ENCODE measurements at regions not wholly inside any gene's neighbourhood (a gene's known extent, or its start where the extent isn't known, plus 50 kb on each side); places are given as distances from the start of the nearest gene placed in this dataset.

- no peak overlapping the region for H3K4me3 ChIP-seq
- no peak for TF ChIP-seq MYC (IDR thresholded peaks at IDR 0.05; ENCODE audit: borderline replicate concordance, low read length)
- TF ChIP-seq ZC3H11A (IDR thresholded peaks at IDR 0.05), result no peak
- TF ChIP-seq RNF2 (IDR thresholded peaks at IDR 0.05; ENCODE audit: borderline replicate concordance, low read depth), result no peak
- no peak for TF ChIP-seq NFE2L2 (conservative IDR thresholded peaks at IDR 0.05; ENCODE audit: low read length)
- no peak for TF ChIP-seq ZFP36 (IDR thresholded peaks at IDR 0.05; ENCODE audit: borderline replicate concordance, partially characterized antibody)
- no peak for TF ChIP-seq MAZ (IDR thresholded peaks at IDR 0.05; ENCODE audit: borderline replicate concordance, low read depth, low read length)
- no peak for TF ChIP-seq HDAC2 (IDR thresholded peaks at IDR 0.05)
- no peak for TF ChIP-seq CHD4 (IDR thresholded peaks at IDR 0.05; ENCODE audit: borderline replicate concordance)
- TF ChIP-seq JUNB (IDR thresholded peaks at IDR 0.05), result no peak
- no peak for TF ChIP-seq NR3C1 (IDR thresholded peaks at IDR 0.05)
- no peak for TF ChIP-seq CBX2 (IDR thresholded peaks at IDR 0.05; ENCODE audit: borderline replicate concordance, low read depth)
- no peak for TF ChIP-seq ESRRA (IDR thresholded peaks at IDR 0.05; ENCODE audit: borderline replicate concordance, low read length)
- no peak for TF ChIP-seq RAD21 (conservative IDR thresholded peaks at IDR 0.05 in 1 of 2, IDR thresholded peaks at IDR 0.05 in 1 of 2)
- TF ChIP-seq BCL3 (IDR thresholded peaks at IDR 0.05), result no peak
- no peak for TF ChIP-seq HOXA7 (CRISPR knock-in tag; IDR thresholded peaks at IDR 0.05)
- ChIA-PET POLR2A (no interaction called here), CTCF (no interaction called here)
- 0 out of 3 replicates have a peak, but pooled peaks cover 4% of the 10 kb centered on the region for H3K4me1 ChIP-seq
- H3K27ac ChIP-seq, result no peak overlapping the region
- H3K9me3 ChIP-seq, result no peaks in the 10 kb centered on the region
- DNase-seq (ENCODE audit: low read depth in 1 of 2, low spot score in 1 of 2) (no peak), ATAC-seq (no peak), FAIRE-seq (no peak)
- 50% methylated on average over 3 of the region's 3 CpGs for WGBS (ENCODE audit: missing lambda C conversion rate)
- H3K4me2 ChIP-seq, result no peak overlapping the region
These were observed 760.5 kb upstream of the SOX9 start for GRCh38 chr17:71360301-71360700.

DNA sequence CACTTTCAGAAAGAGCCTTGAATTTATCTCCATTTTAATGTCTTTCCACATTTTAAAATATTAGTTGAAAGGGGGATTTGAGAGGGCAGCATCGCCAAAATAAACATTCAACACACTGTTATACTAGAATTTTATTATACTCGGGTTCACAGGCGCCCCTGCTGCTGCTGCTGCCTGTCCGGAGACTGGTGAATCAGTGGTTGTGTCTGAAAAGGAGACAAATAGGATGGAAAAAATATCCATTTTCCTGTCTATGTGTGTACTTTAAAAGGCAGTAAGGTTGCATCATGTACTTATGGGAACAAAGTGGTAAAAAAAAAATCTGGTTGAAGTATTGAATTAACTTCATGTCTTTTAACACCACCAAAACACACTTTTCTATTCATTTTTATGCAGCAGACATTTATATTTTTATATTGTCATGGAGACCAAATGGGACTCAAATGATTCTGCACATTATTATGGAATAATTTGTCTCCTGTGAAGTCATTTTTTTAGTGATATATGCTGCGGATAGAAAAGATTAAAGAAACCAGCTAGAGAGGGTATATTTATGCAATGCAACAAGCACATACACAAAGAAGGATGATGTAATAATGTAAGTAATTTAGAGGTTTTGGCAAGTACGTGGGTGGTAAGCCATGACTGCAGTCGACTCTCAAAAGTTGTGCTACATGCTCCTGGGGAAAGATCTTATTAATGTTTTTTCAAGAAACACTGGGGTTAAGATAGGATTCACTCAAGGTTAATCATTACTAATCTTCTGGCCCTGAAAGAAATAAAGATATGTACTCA is 759.0 kb upstream of the SOX9 start:
- ATAC-seq (no peak), FAIRE-seq (no peak), DNase-seq (ENCODE audit: low read depth in 1 of 2, low spot score in 1 of 2) (no peak)
- ChIA-PET POLR2A (no interaction called here), CTCF (interaction anchor here (0.6 kb wide), 1 partner anchor 177 kb away, joined by 3 read pairs; no protein-coding TSS in a partner anchor)
- H3K9me3 ChIP-seq, result no peaks in the 10 kb centered on the region
- no peak overlapping the region for H3K4me3 ChIP-seq
- no peak overlapping the region for H3K27ac ChIP-seq
- H3K4me2 ChIP-seq, result no peak overlapping the region
- H3K4me1 ChIP-seq, result 0 out of 3 replicates have a peak, but pooled peaks cover 4% of the 10 kb centered on the region
- 40% methylated on average over 7 of the region's 7 CpGs for WGBS (ENCODE audit: missing lambda C conversion rate)
- TF ChIP-seq USF2 (IDR thresholded peaks at IDR 0.05) (no peak), CBX2 (IDR thresholded peaks at IDR 0.05; ENCODE audit: borderline replicate concordance, low read depth) (no peak), CEBPB (IDR thresholded peaks at IDR 0.05) (no peak), ELK1 (IDR thresholded peaks at IDR 0.05; ENCODE audit: low read depth, low read length) (no peak), PBX3 (IDR thresholded peaks at IDR 0.05) (no peak), RAD21 (conservative IDR thresholded peaks at IDR 0.05 in 1 of 2, IDR thresholded peaks at IDR 0.05 in 1 of 2) (no peak), KDM5A (IDR thresholded peaks at IDR 0.05) (no peak), HEYL (CRISPR knock-in tag; IDR thresholded peaks at IDR 0.05) (no peak), ZSCAN20 (CRISPR knock-in tag; IDR thresholded peaks at IDR 0.05) (no peak), RCOR1 (IDR thresholded peaks at IDR 0.05; ENCODE audit: low read depth, low read length) (no peak), JUNB (IDR thresholded peaks at IDR 0.05) (no peak), RNF2 (IDR thresholded peaks at IDR 0.05; ENCODE audit: borderline replicate concordance, low read depth) (no peak), RFX5 (IDR thresholded peaks at IDR 0.05) (no peak), PHF8 (IDR thresholded peaks at IDR 0.05; ENCODE audit: borderline replicate concordance, low read depth) (no peak), FOXS1 (CRISPR knock-in tag; IDR thresholded peaks at IDR 0.05) (no peak), SMC3 (IDR thresholded peaks at IDR 0.05) (no peak), BHLHE40 (IDR thresholded peaks at IDR 0.05; ENCODE audit: low read depth, low read length) (no peak), E2F6 (IDR thresholded peaks at IDR 0.05; ENCODE audit: borderline replicate concordance, low read depth) (no peak)
- TF ChIP-seq, protein P1, sequence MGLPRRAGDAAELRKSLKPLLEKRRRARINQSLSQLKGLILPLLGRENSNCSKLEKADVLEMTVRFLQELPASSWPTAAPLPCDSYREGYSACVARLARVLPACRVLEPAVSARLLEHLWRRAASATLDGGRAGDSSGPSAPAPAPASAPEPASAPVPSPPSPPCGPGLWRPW (IDR thresholded peaks at IDR 0.05), result no peak
